ENCODE measurements at regions not wholly inside any gene's neighbourhood (a gene's known extent, or its start where the extent isn't known, plus 50 kb on each side); places are given as distances from the start of the nearest gene placed in this dataset.

GRCh38 chr4:72983709-72984108, 85.8 kb downstream of the COX18 start:
- FAIRE-seq, result no peak
- TF ChIP-seq, protein P1, sequence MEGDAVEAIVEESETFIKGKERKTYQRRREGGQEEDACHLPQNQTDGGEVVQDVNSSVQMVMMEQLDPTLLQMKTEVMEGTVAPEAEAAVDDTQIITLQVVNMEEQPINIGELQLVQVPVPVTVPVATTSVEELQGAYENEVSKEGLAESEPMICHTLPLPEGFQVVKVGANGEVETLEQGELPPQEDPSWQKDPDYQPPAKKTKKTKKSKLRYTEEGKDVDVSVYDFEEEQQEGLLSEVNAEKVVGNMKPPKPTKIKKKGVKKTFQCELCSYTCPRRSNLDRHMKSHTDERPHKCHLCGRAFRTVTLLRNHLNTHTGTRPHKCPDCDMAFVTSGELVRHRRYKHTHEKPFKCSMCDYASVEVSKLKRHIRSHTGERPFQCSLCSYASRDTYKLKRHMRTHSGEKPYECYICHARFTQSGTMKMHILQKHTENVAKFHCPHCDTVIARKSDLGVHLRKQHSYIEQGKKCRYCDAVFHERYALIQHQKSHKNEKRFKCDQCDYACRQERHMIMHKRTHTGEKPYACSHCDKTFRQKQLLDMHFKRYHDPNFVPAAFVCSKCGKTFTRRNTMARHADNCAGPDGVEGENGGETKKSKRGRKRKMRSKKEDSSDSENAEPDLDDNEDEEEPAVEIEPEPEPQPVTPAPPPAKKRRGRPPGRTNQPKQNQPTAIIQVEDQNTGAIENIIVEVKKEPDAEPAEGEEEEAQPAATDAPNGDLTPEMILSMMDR (IDR thresholded peaks at IDR 0.05; ENCODE audit: insufficient read depth, missing control alignments), result no peak
- DNase-seq (ENCODE audit: insufficient read length, low spot score), result no peak

- no peak for FAIRE-seq
- DNase-seq (ENCODE audit: insufficient read length, low spot score), result no peak
- TF ChIP-seq, protein P1 (IDR thresholded peaks at IDR 0.05; ENCODE audit: insufficient read depth, missing control alignments), result no peak
Measured at GRCh38 chr4:72977936-72978485, 91.5 kb downstream of the COX18 start.

DNA sequence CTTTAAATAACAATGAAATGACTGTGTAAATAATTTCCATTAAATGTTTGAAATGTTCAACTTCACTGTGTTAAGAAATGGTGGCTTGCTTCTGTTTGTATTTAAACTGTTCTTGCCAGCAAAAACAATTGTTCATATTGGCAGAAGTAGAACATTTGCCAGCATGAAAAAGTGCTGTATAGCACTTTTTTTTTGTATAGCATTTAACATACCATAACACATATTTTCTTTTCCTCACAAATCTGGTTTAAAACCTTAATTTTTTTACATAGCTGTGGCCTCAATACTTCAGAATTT, 94.1 kb downstream of the COX18 start:
- DNase-seq (ENCODE audit: insufficient read length, low spot score) (no peak), FAIRE-seq (no peak)
- TF ChIP-seq, protein P1 (IDR thresholded peaks at IDR 0.05; ENCODE audit: insufficient read depth, missing control alignments), result no peak

DNA sequence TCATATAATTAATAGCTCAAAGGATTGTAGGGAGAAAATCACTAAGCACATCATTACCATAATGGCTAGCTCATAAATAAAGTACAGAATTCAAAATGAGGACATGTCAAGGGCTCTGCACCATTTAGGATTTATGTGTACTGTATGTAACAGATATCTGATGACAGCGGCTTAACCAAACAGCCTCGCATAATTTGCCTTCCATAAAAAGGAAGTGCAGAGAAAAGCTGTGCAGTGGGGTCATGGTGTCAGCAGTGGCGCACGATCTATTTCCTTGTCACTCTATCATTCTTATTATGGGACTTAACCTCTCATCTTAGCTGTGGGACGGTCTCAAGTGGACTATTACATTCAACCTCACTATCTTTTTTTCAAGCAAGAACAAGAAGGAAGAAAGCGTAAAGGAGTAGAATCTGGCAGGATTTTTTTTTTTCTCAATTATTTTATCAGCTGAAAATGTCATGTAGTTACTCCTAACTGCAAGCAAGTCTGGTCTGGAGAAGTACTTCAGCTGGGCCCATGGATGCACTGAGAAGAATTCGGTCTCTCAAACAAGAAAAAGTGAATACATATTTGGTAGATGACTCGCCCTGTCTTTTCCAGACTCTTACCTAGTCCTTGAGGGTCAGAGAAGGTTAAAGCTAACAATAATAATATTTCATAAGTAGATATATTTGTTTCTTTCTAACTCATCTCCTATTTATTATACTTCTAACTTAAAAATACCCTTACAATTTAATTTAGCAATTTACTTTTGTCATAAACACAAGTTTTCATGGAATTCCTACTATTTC, 94.6 kb downstream of the COX18 start:
- no peak for FAIRE-seq
- DNase-seq (ENCODE audit: insufficient read length, low spot score), result no peak
- TF ChIP-seq, protein P1 (IDR thresholded peaks at IDR 0.05; ENCODE audit: insufficient read depth, missing control alignments), result no peak

GRCh38 chr4:72971572-72971971, 97.9 kb downstream of the COX18 start:
- no peak for DNase-seq (ENCODE audit: insufficient read length, low spot score)
- TF ChIP-seq, protein P1 (IDR thresholded peaks at IDR 0.05; ENCODE audit: insufficient read depth, missing control alignments), result no peak
- FAIRE-seq, result no peak

GRCh38 chr4:72970756-72971155, 98.8 kb downstream of the COX18 start:
- no peak for FAIRE-seq
- TF ChIP-seq, protein P1 (IDR thresholded peaks at IDR 0.05; ENCODE audit: insufficient read depth, missing control alignments), result no peak
- no peak for DNase-seq (ENCODE audit: insufficient read length, low spot score)

DNA sequence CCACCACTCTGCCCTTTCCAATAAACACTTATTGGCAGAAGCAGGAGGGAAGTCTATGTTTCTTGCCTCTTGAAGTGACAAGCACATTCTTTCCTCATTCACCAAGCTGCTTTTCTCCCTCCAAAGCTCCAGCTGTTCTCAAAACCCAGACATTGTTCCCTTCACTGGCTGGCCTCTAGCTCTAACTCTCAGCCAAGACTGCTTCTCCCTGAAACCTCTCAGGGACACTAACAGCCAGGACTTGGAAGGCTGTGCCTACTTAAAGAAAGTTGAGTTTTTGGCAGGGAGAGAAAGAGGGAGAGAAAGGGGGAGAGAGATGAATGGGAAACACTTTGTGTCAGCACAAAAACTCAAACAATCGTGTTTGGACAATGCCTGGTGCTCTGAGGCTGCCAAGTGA, 99.5 kb downstream of the COX18 start:
- FAIRE-seq (no peak), DNase-seq (ENCODE audit: insufficient read length, low spot score) (no peak)

More for the DNA sequence above, 99.5 kb downstream of the COX18 start:
- TF ChIP-seq, protein P1 (IDR thresholded peaks at IDR 0.05; ENCODE audit: insufficient read depth, missing control alignments), result no peak
